ENCODE measurements at regions not wholly inside any gene's neighbourhood (a gene's known extent, or its start where the extent isn't known, plus 50 kb on each side); places are given as distances from the start of the nearest gene placed in this dataset.

DNA sequence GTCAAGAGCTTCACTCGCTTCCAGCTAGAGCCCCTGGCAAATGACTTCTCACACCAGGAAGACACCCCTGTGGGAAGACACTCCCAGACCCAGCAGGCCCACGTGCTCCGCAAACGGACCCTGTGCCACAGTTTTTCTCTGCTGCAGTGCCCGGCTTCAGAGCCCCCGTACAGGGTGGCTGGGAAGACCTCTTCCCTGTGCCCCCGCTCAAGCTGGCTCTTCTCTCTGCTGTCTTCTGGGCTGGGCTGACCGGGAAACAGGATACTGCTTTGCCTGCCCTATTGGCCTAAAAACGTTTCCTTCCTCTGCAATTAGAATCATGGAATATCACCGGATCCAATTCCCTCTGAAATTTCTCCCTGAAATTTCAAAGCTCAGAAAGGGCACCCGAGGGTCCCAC lies 63.7 kb upstream of the CRHR1 start:
- TF ChIP-seq, protein P1, sequence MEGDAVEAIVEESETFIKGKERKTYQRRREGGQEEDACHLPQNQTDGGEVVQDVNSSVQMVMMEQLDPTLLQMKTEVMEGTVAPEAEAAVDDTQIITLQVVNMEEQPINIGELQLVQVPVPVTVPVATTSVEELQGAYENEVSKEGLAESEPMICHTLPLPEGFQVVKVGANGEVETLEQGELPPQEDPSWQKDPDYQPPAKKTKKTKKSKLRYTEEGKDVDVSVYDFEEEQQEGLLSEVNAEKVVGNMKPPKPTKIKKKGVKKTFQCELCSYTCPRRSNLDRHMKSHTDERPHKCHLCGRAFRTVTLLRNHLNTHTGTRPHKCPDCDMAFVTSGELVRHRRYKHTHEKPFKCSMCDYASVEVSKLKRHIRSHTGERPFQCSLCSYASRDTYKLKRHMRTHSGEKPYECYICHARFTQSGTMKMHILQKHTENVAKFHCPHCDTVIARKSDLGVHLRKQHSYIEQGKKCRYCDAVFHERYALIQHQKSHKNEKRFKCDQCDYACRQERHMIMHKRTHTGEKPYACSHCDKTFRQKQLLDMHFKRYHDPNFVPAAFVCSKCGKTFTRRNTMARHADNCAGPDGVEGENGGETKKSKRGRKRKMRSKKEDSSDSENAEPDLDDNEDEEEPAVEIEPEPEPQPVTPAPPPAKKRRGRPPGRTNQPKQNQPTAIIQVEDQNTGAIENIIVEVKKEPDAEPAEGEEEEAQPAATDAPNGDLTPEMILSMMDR (IDR thresholded peaks at IDR 0.05; ENCODE audit: poor library complexity) = no peak
- TF ChIP-seq EZH2 (IDR thresholded peaks at IDR 0.05; ENCODE audit: borderline replicate concordance) (no peak), EZH2phosphoT487 (IDR thresholded peaks at IDR 0.05; ENCODE audit: low read depth, severe bottlenecking, unreplicated experiment) (no peak)
